A549 (cell line): ENCODE measurements at regions not wholly inside any gene's neighbourhood (a gene's known extent, or its start where the extent isn't known, plus 50 kb on each side); places are given as distances from the start of the nearest gene placed in this dataset.

Source experiments
- CBX2 ChIP-seq: fragments of 200-600 bp; sonication (generic); IDR thresholded peaks from 2 replicates; pipeline ENCODE4 v1.6.1; 2016; ENCODE audit warnings: low read depth, mild to moderate bottlenecking, borderline replicate concordance
- CEBPB ChIP-seq, 2 experiments: fragments of >200 bp in 1 of 2; sonication (Bioruptor Twin) in 1 of 2; formaldehyde crosslinking in 1 of 2; IDR thresholded peaks; 2 replicates each; pipeline ENCODE4 v1.6.1; 2012 to 2016
- CTCF ChIP-seq: fragments of >200 bp; sonication (Bioruptor Twin); formaldehyde crosslinking; IDR thresholded peaks from 3 replicates; pipeline ENCODE4 v1.5.1; 2016
- EP300 ChIP-seq, 2 experiments: fragments of >200 bp; sonication (Bioruptor Twin); formaldehyde crosslinking; IDR thresholded peaks; 2 replicates in 1 of 2; 3 replicates in 1 of 2; pipeline ENCODE4 v1.6.1; 2016 to 2017
- HDAC2 ChIP-seq: fragments of 200-600 bp; sonication (generic); IDR thresholded peaks from 2 replicates; pipeline ENCODE4 v1.6.1; 2016
- HOXB5 ChIP-seq: fragments of 250-450 bp; sonication (Bioruptor Pico); IDR thresholded peaks from 2 replicates; pipeline ENCODE4 v1.5.0; 2020; ENCODE audit warnings: mild to moderate bottlenecking, moderate library complexity
- JUN ChIP-seq, 2 experiments: fragments of >200 bp; sonication (Bioruptor Twin); formaldehyde crosslinking; IDR thresholded peaks; 2 replicates in 1 of 2; 3 replicates in 1 of 2; pipeline ENCODE4 v1.6.1; 2016 to 2017
- MAFK ChIP-seq: fragments of 450-650 bp; IDR thresholded peaks from 2 replicates; pipeline ENCODE4 v1.6.1; 2014; ENCODE audit not compliant: partially characterized antibody
- MAX ChIP-seq: IDR thresholded peaks from 2 replicates; pipeline ENCODE4 v1.6.1; 2012
- NFE2L2 ChIP-seq: fragments of 150-350 bp; conservative IDR thresholded peaks from 2 replicates; pipeline ENCODE4 v1.6.1; 2014; ENCODE audit warnings: low read length
- NR3C1 ChIP-seq: fragments of >200 bp; sonication (Bioruptor Twin); formaldehyde crosslinking; IDR thresholded peaks from 3 replicates; pipeline ENCODE4 v1.6.1; 2017
- POLR2A ChIP-seq: IDR thresholded peaks from 2 replicates; pipeline ENCODE4 v1.6.1; 2012; ENCODE audit warnings: mild to moderate bottlenecking, low read length
- REST ChIP-seq: fragments of 200-600 bp; sonication (generic); IDR thresholded peaks from 2 replicates; pipeline ENCODE4 v1.6.1; 2016; ENCODE audit warnings: antibody characterized with exemption, mild to moderate bottlenecking, moderate library complexity
- TP53 ChIP-seq: fragments of 250-450 bp; sonication (Bioruptor Pico); IDR thresholded peaks from 2 replicates; pipeline ENCODE4 v1.5.0; 2021; ENCODE audit warnings: mild to moderate bottlenecking, moderate library complexity

GRCh38 chr12:58384196-58384595, 442.8 kb downstream of the ATP23 start:
- TF ChIP-seq MAFK, result no peak
- no peak for TF ChIP-seq NR3C1
- no peak for TF ChIP-seq CTCF
- no peak for TF ChIP-seq CEBPB (IDR thresholded peaks at IDR 0.05)
- no peak for TF ChIP-seq REST
- no peak for TF ChIP-seq TP53 (CRISPR knock-in tag)
- TF ChIP-seq HDAC2, result no peak
- TF ChIP-seq POLR2A, result no peak
- TF ChIP-seq EP300 (IDR thresholded peaks at IDR 0.05), result no peak
- no peak for TF ChIP-seq CBX2
- no peak for TF ChIP-seq MAX
- no peak for TF ChIP-seq NFE2L2
- TF ChIP-seq JUN (IDR thresholded peaks at IDR 0.05), result no peak
- TF ChIP-seq HOXB5 (CRISPR knock-in tag), result no peak
